Gastroesophageal sphincter (tissue), 4 donors: ENCODE measurements at regions not wholly inside any gene's neighbourhood (a gene's known extent, or its start where the extent isn't known, plus 50 kb on each side); places are given as distances from the start of the nearest gene placed in this dataset.
"Not testable (repeated sequence)": the region's sequence is repeated elsewhere in the genome, so short reads cannot be mapped to it uniquely, and the experiment has no call there.

ENCODE experiments used
- ATAC-seq: fragments of 150-250 bp; one replicate; pipeline ENCODE4 v1.9.1; 2016; ENCODE audit warnings: mild to moderate bottlenecking, moderate library complexity
- H3K27ac ChIP-seq, 4 donors: fragments of 200-600 bp; sonication (generic) in 3 of 4; 1 replicate in 3 of 4; 2 replicates in 1 of 4; pipeline ENCODE4 v1.5.1; 2016 to 2019
- H3K27me3 ChIP-seq: fragments of 200-600 bp; sonication (generic); one replicate; pipeline ENCODE4 v1.5.1; 2019
- H3K36me3 ChIP-seq, 2 donors: fragments of 200-600 bp; sonication (generic); one replicate each; pipeline ENCODE4 v1.5.1; 2019; ENCODE audit warnings: control low read depth in 1 of 2
- H3K4me1 ChIP-seq, 3 donors: fragments of 200-600 bp; sonication (generic); 1 replicate in 2 of 3; 2 replicates in 1 of 3; pipeline ENCODE4 v1.5.1; 2016 to 2019; ENCODE audit warnings: control low read depth in 2 of 3
- H3K4me3 ChIP-seq, 2 donors: fragments of 200-600 bp; sonication (generic); one replicate each; pipeline ENCODE4 v1.5.1; 2019; ENCODE audit warnings: mild to moderate bottlenecking in 1 of 2, moderate library complexity in 1 of 2
- H3K9me3 ChIP-seq, 3 donors: fragments of 200-600 bp; sonication (generic); one replicate each; pipeline ENCODE4 v1.5.1; 2017 to 2019; ENCODE audit warnings: control low read depth in 2 of 3
- EP300 ChIP-seq: sonication (generic); formaldehyde crosslinking; IDR thresholded peaks from one replicate; pipeline ENCODE4 v1.6.1; 2017; ENCODE audit warnings: antibody characterized with exemption, mild to moderate bottlenecking
- POLR2A ChIP-seq, 2 donors: fragments of 450-650 bp; IDR thresholded peaks; one replicate each; pipeline ENCODE4 v1.6.1; 2017; ENCODE audit warnings: antibody characterized with exemption in 2 of 2, mild to moderate bottlenecking in 2 of 2, moderate library complexity in 1 of 2
- POLR2AphosphoS5 ChIP-seq: sonication (generic); formaldehyde crosslinking; IDR thresholded peaks from one replicate; pipeline ENCODE4 v1.6.1; 2017; ENCODE audit warnings: antibody characterized with exemption
- WGBS, 2 donors: methylation state at CpG; one replicate each; pipeline ENCODE4 v1.1.5; 2018; ENCODE audit warnings: low coverage in 1 of 2; 5-methylcytosine and 5-hydroxymethylcytosine counted together
- TF ChIP-seq, protein P1 (sequence below), 4 experiments: fragments of 200-600 bp in 2 of 4; fragments of 450-650 bp in 2 of 4; sonication (generic) in 1 of 4; IDR thresholded peaks; one replicate each; pipeline ENCODE4 v1.5.1; 2017 to 2019; ENCODE audit warnings: antibody characterized with exemption in 4 of 4, mild to moderate bottlenecking in 2 of 4, moderate library complexity in 2 of 4

DNA sequence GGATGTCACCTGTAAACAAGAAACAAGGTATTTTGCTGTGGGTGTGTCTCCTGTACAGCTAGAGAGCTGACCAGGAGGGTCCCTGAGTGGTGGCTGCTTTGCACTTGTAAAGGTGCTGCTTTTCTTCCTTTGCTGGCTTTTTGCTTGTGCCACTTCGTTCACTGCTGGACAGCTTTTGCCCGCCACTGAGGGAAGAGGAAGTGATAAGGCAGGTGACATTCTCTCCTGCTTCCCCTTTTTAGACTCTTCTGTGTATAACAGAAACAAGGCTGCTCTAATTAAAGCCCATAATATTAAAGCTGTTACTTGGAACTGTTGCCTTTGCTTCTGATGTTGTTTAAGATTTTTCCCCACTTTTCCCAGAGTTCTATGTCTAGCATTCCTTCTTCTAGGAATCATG, 218.6 kb upstream of the TSPY4 start:
- 38% methylated on average over 2 of the region's 2 CpGs; no CpG with 5 or more reads in 1 of the 2 donors for WGBS, 2 donors
- ATAC-seq: no peak
- Histone ChIP-seq H3K4me1 (no peaks in the 10 kb centered on the region), H3K27me3 (no peaks in the 10 kb centered on the region), H3K36me3 (no peaks in the 10 kb centered on the region), H3K9me3 (no peaks in the 10 kb centered on the region), H3K4me3 (no peak overlapping the region), H3K27ac (no peak overlapping the region)
- TF ChIP-seq POLR2AphosphoS5 (no peak), POLR2A (IDR thresholded peaks at IDR 0.05) (no peak), EP300 (no peak)
- TF ChIP-seq, protein P1, sequence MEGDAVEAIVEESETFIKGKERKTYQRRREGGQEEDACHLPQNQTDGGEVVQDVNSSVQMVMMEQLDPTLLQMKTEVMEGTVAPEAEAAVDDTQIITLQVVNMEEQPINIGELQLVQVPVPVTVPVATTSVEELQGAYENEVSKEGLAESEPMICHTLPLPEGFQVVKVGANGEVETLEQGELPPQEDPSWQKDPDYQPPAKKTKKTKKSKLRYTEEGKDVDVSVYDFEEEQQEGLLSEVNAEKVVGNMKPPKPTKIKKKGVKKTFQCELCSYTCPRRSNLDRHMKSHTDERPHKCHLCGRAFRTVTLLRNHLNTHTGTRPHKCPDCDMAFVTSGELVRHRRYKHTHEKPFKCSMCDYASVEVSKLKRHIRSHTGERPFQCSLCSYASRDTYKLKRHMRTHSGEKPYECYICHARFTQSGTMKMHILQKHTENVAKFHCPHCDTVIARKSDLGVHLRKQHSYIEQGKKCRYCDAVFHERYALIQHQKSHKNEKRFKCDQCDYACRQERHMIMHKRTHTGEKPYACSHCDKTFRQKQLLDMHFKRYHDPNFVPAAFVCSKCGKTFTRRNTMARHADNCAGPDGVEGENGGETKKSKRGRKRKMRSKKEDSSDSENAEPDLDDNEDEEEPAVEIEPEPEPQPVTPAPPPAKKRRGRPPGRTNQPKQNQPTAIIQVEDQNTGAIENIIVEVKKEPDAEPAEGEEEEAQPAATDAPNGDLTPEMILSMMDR (IDR thresholded peaks at IDR 0.05): no peak

DNA sequence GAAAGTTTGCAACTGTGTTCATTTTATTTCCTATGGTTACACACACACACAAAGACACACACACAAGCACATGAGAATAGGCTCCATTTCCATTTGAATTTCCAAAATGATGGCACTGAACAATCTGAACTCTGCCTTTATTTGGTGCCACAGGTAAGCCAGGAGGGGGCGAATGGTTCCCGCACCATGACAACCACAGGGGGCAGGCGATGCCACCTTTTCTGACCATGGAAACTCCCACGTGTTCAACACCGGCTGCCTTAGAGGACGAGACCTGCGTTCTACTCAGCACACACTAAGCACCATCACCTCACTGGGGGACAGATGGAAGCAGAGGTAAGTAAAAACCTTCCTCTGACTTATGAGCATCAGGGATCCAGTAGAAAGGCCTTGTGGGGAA, 212.6 kb upstream of the TSPY4 start:
- H3K9me3 ChIP-seq: no peaks in the 10 kb centered on the region
- H3K36me3 ChIP-seq: no peaks in the 10 kb centered on the region
- no peaks in the 10 kb centered on the region for H3K4me1 ChIP-seq
- TF ChIP-seq, protein P1 (IDR thresholded peaks at IDR 0.05): no peak
- TF ChIP-seq EP300 (no peak), POLR2AphosphoS5 (no peak)
- 59% methylated on average over 5 of the region's 7 CpGs; no CpG with 5 or more reads in 1 of the 2 donors for WGBS, 2 donors
- no peaks in the 10 kb centered on the region for H3K27me3 ChIP-seq
- no peak overlapping the region for H3K27ac ChIP-seq
- no peak for ATAC-seq
- no peak overlapping the region for H3K4me3 ChIP-seq

DNA sequence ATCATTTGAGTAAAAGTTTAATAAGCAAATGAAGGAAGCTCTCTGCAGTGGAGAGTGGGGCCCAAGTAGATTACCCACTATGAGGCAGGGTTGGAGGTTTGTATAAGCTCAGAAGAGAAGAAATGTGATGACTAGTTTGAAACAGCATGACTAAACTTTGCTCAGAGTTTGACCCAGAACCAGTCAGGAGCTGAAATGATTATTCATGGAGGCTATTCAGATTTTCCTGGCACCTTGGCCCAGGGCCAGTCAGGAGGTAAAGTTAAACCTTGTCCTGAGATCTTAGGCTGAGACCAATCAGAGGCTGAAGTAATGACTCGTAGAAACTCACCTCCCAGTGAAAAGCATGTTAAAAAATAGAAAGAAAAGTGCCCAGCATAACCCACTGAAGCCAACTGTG, 210.7 kb upstream of the TSPY4 start:
- Histone ChIP-seq H3K36me3 (no peaks in the 10 kb centered on the region), H3K4me1 (no peaks in the 10 kb centered on the region), H3K27me3 (no peaks in the 10 kb centered on the region), H3K4me3 (no peak overlapping the region), H3K27ac (no peak overlapping the region), H3K9me3 (no peaks in the 10 kb centered on the region)
- TF ChIP-seq POLR2AphosphoS5: no peak
- TF ChIP-seq, protein P1 (IDR thresholded peaks at IDR 0.05): no peak
- no peak for TF ChIP-seq POLR2A (IDR thresholded peaks at IDR 0.05)
- TF ChIP-seq EP300: no peak
- 60% methylated on average over 1 of the region's 1 CpG; no CpG with 5 or more reads in 1 of the 2 donors for WGBS, 2 donors
- ATAC-seq: no peak

DNA sequence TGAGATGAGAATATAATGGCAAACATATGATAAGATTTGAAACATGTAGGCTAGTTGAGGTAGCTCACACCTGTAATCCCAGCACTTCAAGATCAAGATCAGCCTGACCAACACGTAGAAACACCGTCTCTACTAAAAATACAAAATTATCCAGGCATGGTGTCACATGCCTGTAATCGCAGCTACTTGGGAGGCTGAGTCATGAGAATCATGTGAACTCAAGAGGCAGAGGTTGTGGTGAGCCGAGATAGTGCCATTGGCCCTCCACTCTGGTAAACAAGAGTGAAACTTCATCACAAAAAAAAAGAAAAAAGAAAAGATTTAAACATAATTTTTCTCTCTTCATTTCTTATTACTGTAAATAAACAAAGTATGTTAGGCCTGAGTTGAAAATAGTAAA, 193.9 kb upstream of the TSPY4 start:
- not testable (repeated sequence) for H3K9me3 ChIP-seq, H3K27me3 ChIP-seq, H3K4me3 ChIP-seq, H3K4me1 ChIP-seq, H3K36me3 ChIP-seq, H3K27ac ChIP-seq, ATAC-seq
- no CpG with 5 or more reads among the region's 4 CpGs for WGBS, 2 donors

DNA sequence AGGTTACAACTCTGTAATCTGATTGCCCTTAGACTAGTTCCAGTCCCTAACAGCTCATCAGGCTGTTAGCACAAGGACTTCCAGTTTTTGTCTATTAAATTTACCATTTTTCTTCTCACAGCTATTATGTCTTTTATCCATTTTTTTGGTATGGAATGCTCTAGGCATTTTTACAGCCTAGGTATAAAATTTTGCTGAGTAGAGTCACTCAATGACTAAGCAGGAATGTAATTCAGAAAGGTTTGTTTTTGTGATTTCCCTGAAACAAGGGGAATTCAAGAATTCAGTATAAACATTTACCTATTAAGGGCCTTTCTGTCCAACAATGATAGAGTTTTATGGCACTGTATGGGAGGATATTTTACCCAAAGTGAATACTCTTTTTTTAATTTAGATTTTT, 182.7 kb upstream of the TSPY4 start:
- ATAC-seq, H3K4me3 ChIP-seq, H3K9me3 ChIP-seq, H3K27me3 ChIP-seq, H3K36me3 ChIP-seq: not testable (repeated sequence)
- Histone ChIP-seq H3K4me1 (peaks cover 0 to 11% (median 0%) of the 10 kb centered on the region in 3 donors), H3K27ac (peak overlapping the region in 1 of 4 donors; percentile 35)

DNA sequence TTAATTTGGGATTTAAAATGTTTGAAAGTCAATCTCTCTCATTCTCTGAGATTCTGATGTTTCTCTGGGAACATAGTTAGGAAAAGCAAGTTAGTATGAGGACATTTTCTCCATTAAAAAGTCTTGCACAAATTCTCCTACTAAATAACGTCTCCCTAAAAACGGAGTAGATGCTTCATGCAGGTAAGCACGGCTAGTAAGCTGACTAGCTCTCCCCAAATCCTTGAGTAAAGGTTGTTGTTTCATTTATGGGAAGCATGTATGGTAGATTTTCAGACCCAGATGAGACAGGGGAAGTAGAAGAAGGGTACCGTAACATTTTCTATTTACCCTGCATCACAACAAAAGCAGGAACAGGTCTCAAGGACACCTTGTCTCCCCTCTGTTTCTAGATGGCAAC, 181.5 kb upstream of the TSPY4 start:
- Histone ChIP-seq H3K27me3 (no peaks in the 10 kb centered on the region), H3K9me3 (peaks cover 0 to 7% (median 0%) of the 10 kb centered on the region in 3 donors), H3K36me3 (no peaks in the 10 kb centered on the region), H3K4me1 (peaks cover 0 to 19% (median 0%) of the 10 kb centered on the region in 3 donors), H3K4me3 (no peak overlapping the region), H3K27ac (no peak overlapping the region)
- no peak for ATAC-seq
- TF ChIP-seq EP300 (no peak), POLR2AphosphoS5 (no peak)
- WGBS, 2 donors: 56% methylated on average over 4 of the region's 4 CpGs; no CpG with 5 or more reads in 1 of the 2 donors

DNA sequence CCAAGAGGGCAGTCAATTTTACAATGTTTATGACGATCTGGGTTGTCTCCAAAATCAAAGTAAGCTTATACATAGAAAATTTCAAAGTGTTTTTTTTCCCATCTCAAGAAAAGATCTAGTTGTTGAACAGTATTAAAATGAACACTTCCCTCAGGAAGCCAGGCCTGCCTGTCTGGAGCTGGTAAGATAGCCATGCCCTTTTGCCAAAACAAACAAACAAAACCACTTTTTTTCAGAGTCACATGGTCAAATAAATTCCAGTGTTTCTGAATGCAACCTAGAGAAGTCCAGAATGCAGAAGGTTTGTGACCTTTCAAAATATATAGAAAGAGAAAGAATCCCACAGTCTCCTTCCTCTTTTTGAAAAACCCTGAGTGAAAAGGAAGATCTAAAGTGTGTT, 178.6 kb upstream of the TSPY4 start:
- H3K27ac ChIP-seq: no peak overlapping the region
- ATAC-seq: no peak
- TF ChIP-seq POLR2AphosphoS5 (no peak), EP300 (no peak), POLR2A (IDR thresholded peaks at IDR 0.05) (no peak)
- TF ChIP-seq, protein P1 (IDR thresholded peaks at IDR 0.05): no peak
- peaks cover 0 to 7% (median 0%) of the 10 kb centered on the region in 3 donors for H3K9me3 ChIP-seq
- no CpG with 5 or more reads among the region's 1 CpG for WGBS, 2 donors
- H3K27me3 ChIP-seq: no peaks in the 10 kb centered on the region
- peaks cover 0 to 32% (median 0%) of the 10 kb centered on the region in 3 donors for H3K4me1 ChIP-seq
- H3K36me3 ChIP-seq: no peaks in the 10 kb centered on the region
- H3K4me3 ChIP-seq: no peak overlapping the region

DNA sequence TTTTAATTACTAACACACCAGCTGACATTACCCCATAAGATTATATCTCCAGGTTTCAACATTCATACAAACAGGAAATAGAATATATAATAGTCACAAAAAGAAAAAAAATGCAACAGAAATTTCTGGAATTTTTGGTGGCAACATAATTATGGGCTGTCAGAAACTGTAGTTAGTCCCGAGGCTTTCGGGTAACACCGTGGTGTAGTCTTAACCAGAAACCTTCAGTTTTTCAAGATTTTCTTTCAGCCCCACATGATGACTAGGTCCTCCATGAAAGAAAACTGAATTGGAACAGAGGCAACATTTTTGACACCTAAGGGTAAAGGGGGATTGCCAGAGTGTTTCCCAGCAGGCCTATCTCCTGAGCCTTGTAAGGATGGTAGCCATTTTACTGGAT, 176.9 kb upstream of the TSPY4 start:
- H3K4me1 ChIP-seq: peaks cover 0 to 34% (median 0%) of the 10 kb centered on the region in 3 donors
- peak overlapping the region in 2 of 4 donors; percentile 80 to 91 for H3K27ac ChIP-seq
- ATAC-seq, H3K27me3 ChIP-seq, H3K9me3 ChIP-seq, H3K36me3 ChIP-seq, H3K4me3 ChIP-seq: not testable (repeated sequence)
- WGBS, 2 donors: no CpG with 5 or more reads among the region's 3 CpGs
